ENCODE measurements at regions not wholly inside any gene's neighbourhood (a gene's known extent, or its start where the extent isn't known, plus 50 kb on each side); places are given as distances from the start of the nearest gene placed in this dataset.

GRCh38 chr7:27399791-27400567 is 157.4 kb downstream of the EVX1 start:
- Histone ChIP-seq H3K36me3 (no peaks in the 10 kb centered on the region), H3K27ac (no peak overlapping the region), H3K4me1 (replicated peaks) (no peaks in the 10 kb centered on the region), H3K9me3 (no peaks in the 10 kb centered on the region), H3K4me3 (no peak overlapping the region), H3K27me3 (replicated peaks; ENCODE audit: insufficient read depth) (no peaks in the 10 kb centered on the region)
- intact Hi-C loops (cut with DNase I) = loop anchor here (10.0 kb wide), 1 partner anchor 165 kb away; no protein-coding TSS in a partner anchor
- DNase-seq (ENCODE audit: low spot score) = no peak
- WGBS = 74% methylated on average over 11 of the region's 11 CpGs
- TF ChIP-seq CTCF (IDR thresholded peaks at IDR 0.05) (no peak), POLR2A (IDR thresholded peaks at IDR 0.05) (no peak)

GRCh38 chr7:27405780-27406179 is 163.2 kb downstream of the EVX1 start:
- no peak for TF ChIP-seq POLR2A (IDR thresholded peaks at IDR 0.05)
- no peak for TF ChIP-seq CTCF (IDR thresholded peaks at IDR 0.05)
- no peak for TF ChIP-seq POLR2AphosphoS5 (IDR thresholded peaks at IDR 0.05)
- Histone ChIP-seq H3K27me3 (replicated peaks; ENCODE audit: insufficient read depth) (no peaks in the 10 kb centered on the region), H3K4me3 (no peak overlapping the region), H3K36me3 (no peaks in the 10 kb centered on the region), H3K9me3 (no peaks in the 10 kb centered on the region), H3K27ac (no peak overlapping the region), H3K4me1 (replicated peaks) (no peaks in the 10 kb centered on the region)
- 94% methylated on average over 8 of the region's 8 CpGs for WGBS
- intact Hi-C loops (cut with DNase I) = no loop called here
- DNase-seq (ENCODE audit: low spot score) = no peak

DNA sequence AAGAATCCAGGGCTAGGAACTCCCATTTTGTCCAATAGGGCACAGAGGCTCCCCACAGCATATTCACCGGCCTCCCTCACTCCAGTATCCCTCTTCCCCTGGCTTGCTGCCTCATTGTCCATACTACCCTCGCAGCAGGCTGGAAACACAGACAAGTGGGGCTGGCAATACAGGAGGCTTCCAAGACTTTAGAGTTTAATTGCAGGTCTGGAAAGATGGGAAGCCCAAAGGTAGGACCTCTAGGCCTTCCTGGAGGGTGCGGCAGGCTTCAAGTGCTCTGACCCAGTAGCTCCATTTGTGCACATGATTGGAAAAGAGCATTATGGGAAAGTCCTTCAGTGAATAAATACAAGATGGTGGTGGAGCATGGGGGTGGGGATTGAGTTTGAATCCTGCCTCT is 166.7 kb downstream of the EVX1 start:
- WGBS = 82% methylated on average over 3 of the region's 3 CpGs
- Histone ChIP-seq H3K4me1 (replicated peaks) (no peaks in the 10 kb centered on the region), H3K36me3 (no peaks in the 10 kb centered on the region), H3K9me3 (no peaks in the 10 kb centered on the region), H3K27ac (no peak overlapping the region), H3K27me3 (replicated peaks; ENCODE audit: insufficient read depth) (no peaks in the 10 kb centered on the region), H3K4me3 (no peak overlapping the region)
- TF ChIP-seq POLR2AphosphoS5 (IDR thresholded peaks at IDR 0.05) (no peak), POLR2A (IDR thresholded peaks at IDR 0.05) (no peak), CTCF (IDR thresholded peaks at IDR 0.05) (no peak)
- intact Hi-C loops (cut with DNase I) = no loop called here
- no peak for DNase-seq (ENCODE audit: low spot score)

- no peak for TF ChIP-seq CTCF (IDR thresholded peaks at IDR 0.05)
- no peak for TF ChIP-seq POLR2A (IDR thresholded peaks at IDR 0.05)
- no peak for TF ChIP-seq POLR2AphosphoS5 (IDR thresholded peaks at IDR 0.05)
- no peaks in the 10 kb centered on the region for H3K36me3 ChIP-seq
- no peaks in the 10 kb centered on the region for H3K27me3 ChIP-seq (replicated peaks; ENCODE audit: insufficient read depth)
- H3K9me3 ChIP-seq = no peaks in the 10 kb centered on the region
- no peaks in the 10 kb centered on the region for H3K4me1 ChIP-seq (replicated peaks)
- no peak for DNase-seq (ENCODE audit: low spot score)
- no peak overlapping the region for H3K27ac ChIP-seq
- intact Hi-C loops (cut with DNase I) = no loop called here
- H3K4me3 ChIP-seq = no peak overlapping the region
- WGBS = 55% methylated on average over 2 of the region's 2 CpGs
These were observed 167.2 kb downstream of the EVX1 start for GRCh38 chr7:27409776-27410175.
